ENCODE measurements at regions not wholly inside any gene's neighbourhood (a gene's known extent, or its start where the extent isn't known, plus 50 kb on each side); places are given as distances from the start of the nearest gene placed in this dataset.
"Not testable (repeated sequence)": the region's sequence is repeated elsewhere in the genome, so short reads cannot be mapped to it uniquely, and the experiment has no call there.

DNA sequence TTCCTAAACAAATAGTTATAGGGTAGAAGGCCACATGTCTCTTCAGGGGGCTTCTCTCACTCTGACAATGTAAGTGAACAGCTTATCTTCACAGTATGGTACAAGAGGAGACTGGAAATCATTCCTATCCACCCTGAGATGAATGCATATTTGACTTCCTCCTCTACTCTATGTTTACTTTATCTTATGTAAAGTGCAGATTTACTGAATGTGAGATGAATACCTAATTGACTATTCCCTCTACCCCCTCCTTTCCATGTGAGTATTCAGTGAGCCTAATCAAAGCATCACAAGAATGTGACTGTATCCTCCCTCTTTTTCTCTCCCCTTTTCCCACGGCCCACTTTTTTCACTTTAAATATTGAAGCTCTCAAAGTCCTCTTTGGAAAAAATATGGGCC, 132.5 kb downstream of the BACH1 start:
- no peak for DNase-seq
- Histone ChIP-seq H3K36me3 (no peaks in the 10 kb centered on the region), H3K4me3 (no peak overlapping the region), H3K27ac (no peak overlapping the region), H3K27me3 (no peaks in the 10 kb centered on the region), H3K4me1 (peaks cover 0 to 4% (median 0%) of the 10 kb centered on the region in 3 donors), H3K9me3 (no peaks in the 10 kb centered on the region)
- TF ChIP-seq, protein P1, sequence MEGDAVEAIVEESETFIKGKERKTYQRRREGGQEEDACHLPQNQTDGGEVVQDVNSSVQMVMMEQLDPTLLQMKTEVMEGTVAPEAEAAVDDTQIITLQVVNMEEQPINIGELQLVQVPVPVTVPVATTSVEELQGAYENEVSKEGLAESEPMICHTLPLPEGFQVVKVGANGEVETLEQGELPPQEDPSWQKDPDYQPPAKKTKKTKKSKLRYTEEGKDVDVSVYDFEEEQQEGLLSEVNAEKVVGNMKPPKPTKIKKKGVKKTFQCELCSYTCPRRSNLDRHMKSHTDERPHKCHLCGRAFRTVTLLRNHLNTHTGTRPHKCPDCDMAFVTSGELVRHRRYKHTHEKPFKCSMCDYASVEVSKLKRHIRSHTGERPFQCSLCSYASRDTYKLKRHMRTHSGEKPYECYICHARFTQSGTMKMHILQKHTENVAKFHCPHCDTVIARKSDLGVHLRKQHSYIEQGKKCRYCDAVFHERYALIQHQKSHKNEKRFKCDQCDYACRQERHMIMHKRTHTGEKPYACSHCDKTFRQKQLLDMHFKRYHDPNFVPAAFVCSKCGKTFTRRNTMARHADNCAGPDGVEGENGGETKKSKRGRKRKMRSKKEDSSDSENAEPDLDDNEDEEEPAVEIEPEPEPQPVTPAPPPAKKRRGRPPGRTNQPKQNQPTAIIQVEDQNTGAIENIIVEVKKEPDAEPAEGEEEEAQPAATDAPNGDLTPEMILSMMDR (IDR thresholded peaks at IDR 0.05), result no peak
- TF ChIP-seq POLR2A (IDR thresholded peaks at IDR 0.05), result no peak
- intact Hi-C loops (cut with DNase I), result no loop called here
- 57 to 92% methylated on average over 1 of the region's 1 CpG for WGBS, 2 donors

DNA sequence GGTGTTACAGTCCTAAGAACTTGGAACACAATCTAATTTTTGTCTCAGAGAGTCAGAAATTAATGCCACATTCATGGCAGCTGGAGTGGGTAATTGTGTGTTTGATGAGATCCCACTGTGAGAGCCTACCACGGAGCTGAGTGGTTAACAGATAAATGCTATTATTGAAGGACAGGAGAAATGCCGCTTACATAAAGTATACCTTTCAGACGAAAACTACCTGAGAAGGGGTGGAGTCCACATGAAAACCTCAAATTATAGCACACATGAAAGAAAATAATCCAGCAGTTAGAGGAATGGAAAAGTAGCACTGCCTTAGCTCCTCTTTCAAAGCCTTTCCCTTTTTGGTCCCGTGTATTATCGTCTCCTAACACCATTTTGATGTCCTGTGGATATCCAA, 133.0 kb downstream of the BACH1 start:
- DNase-seq, result no peak
- no peaks in the 10 kb centered on the region for H3K36me3 ChIP-seq
- TF ChIP-seq POLR2A (IDR thresholded peaks at IDR 0.05), result no peak
- TF ChIP-seq, protein P1 (IDR thresholded peaks at IDR 0.05), result no peak
- peaks cover 0 to 6% (median 0%) of the 10 kb centered on the region in 3 donors for H3K4me1 ChIP-seq
- no peaks in the 10 kb centered on the region for H3K27me3 ChIP-seq
- intact Hi-C loops (cut with DNase I), result no loop called here
- no peak overlapping the region for H3K4me3 ChIP-seq
- no peak overlapping the region for H3K27ac ChIP-seq
- 91 to 98% methylated on average over 5 of the region's 5 CpGs for WGBS, 2 donors
- H3K9me3 ChIP-seq, result no peaks in the 10 kb centered on the region

DNA sequence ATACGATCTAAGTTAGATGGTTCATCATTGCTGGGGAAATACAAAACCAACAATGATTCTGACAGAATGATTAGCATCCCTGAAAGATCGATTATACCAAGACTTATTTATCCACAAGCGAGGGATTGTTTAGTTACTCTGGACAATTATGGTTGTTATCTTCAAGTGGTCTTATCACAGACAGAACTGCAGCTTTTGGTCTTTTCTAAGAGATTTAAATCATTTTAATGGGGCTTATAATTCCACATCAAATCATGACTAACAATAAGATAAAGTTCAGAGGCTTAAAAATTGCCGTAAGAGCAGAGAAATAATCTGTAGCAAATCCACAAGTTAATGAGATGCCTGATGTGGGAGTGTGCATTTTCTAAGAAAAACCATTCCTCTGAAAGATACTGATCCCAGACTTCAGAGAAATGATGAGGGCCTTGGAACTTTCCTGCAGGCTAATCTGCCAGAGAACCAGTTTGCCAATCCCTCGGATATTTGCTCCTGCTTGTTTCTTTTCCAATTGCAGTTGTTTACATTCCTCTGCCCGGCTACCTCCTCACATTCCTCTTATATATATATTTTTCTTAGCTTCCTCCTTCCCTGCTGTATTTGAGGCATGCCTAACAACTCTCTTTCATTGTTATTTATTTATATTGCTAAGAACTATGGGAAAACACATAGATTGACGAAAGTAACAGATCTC, 134.8 kb downstream of the BACH1 start:
- H3K36me3 ChIP-seq, result no peaks in the 10 kb centered on the region
- TF ChIP-seq, protein P1 (IDR thresholded peaks at IDR 0.05), result no peak
- no peak for TF ChIP-seq POLR2A (IDR thresholded peaks at IDR 0.05)
- no peaks in the 10 kb centered on the region for H3K27me3 ChIP-seq
- no peak for DNase-seq
- intact Hi-C loops (cut with DNase I), result no loop called here
- H3K4me3 ChIP-seq, result no peak overlapping the region
- no peak overlapping the region for H3K27ac ChIP-seq
- WGBS, 2 donors, result 52 to 60% methylated on average over 7 of the region's 7 CpGs
- no peaks in the 10 kb centered on the region for H3K9me3 ChIP-seq
- H3K4me1 ChIP-seq, result peaks cover 0 to 6% (median 0%) of the 10 kb centered on the region in 3 donors

DNA sequence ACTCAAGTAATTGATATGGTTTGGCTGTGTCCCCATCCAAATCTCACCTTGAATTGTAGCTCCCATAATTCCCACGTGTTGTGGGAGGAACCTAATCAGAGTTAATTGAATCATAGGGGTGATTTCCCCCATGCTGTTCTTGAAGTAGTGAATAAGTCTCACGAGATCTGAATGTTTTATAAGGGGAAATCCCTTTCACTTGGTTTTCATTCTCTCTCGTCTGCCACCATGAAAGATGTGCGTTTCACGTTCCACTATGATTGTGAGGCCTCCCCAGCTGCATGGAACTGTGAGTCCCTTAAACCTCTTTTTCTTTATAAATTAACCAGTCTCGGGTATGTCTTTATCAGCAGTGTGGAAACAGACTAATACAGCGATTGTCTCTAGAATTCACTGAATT, 135.4 kb downstream of the BACH1 start:
- intact Hi-C loops (cut with DNase I), result no loop called here
- peaks cover 0 to 6% (median 0%) of the 10 kb centered on the region in 3 donors for H3K4me1 ChIP-seq
- no peak for DNase-seq

DNA sequence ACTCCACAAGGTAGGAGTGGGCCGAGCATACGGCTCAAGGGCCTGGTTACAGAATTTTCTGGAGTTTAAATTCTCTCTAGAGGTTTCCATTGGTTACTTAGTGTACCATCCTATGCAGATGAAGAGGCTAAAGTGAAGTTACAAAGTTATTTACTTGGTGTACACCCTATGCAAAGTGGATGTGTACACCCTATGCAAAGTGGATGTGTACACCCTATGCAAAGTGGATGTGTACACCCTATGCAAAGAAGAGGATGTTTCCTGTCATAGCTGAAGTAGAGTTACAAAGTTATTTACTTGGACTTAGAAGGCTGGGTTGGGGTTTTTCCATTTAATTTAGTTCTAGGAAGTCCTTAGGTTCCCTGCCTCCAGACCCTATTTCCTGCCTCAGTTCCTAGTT, 136.3 kb downstream of the BACH1 start:
- H3K27me3 ChIP-seq; DNase-seq; H3K36me3 ChIP-seq; H3K4me3 ChIP-seq; H3K9me3 ChIP-seq; H3K4me1 ChIP-seq; H3K27ac ChIP-seq; intact Hi-C loops (cut with DNase I): not testable (repeated sequence)
- 98 to 100% methylated on average over 2 of the region's 2 CpGs for WGBS, 2 donors

More for the DNA sequence above, 135.4 kb downstream of the BACH1 start:
- H3K9me3 ChIP-seq, result no peaks in the 10 kb centered on the region
- TF ChIP-seq, protein P1 (IDR thresholded peaks at IDR 0.05), result no peak
- no peak for TF ChIP-seq POLR2A (IDR thresholded peaks at IDR 0.05)
- H3K27ac ChIP-seq, result no peak overlapping the region
- H3K4me3 ChIP-seq, result no peak overlapping the region
- no peaks in the 10 kb centered on the region for H3K36me3 ChIP-seq
- no peaks in the 10 kb centered on the region for H3K27me3 ChIP-seq
- WGBS, 2 donors, result 64 to 73% methylated on average over 7 of the region's 7 CpGs

GRCh38 chr21:29436143-29436542, 137.4 kb downstream of the BACH1 start:
- TF ChIP-seq, protein P1 (IDR thresholded peaks at IDR 0.05), result no peak
- no peak for TF ChIP-seq POLR2A (IDR thresholded peaks at IDR 0.05)
- H3K27ac ChIP-seq, result no peak overlapping the region

More at GRCh38 chr21:29436143-29436542, 137.4 kb downstream of the BACH1 start:
- no peaks in the 10 kb centered on the region for H3K36me3 ChIP-seq
- 61 to 67% methylated on average over 5 of the region's 5 CpGs for WGBS, 2 donors
- no peak for DNase-seq
- peaks cover 0 to 6% (median 0%) of the 10 kb centered on the region in 3 donors for H3K4me1 ChIP-seq
- H3K4me3 ChIP-seq, result no peak overlapping the region
- intact Hi-C loops (cut with DNase I), result no loop called here
- H3K27me3 ChIP-seq, result no peaks in the 10 kb centered on the region
- H3K9me3 ChIP-seq, result no peaks in the 10 kb centered on the region

Data from esophagus squamous epithelium (tissue), 5 donors.